Lower lobe of right lung (tissue), 2 donors: ENCODE measurements at regions not wholly inside any gene's neighbourhood (a gene's known extent, or its start where the extent isn't known, plus 50 kb on each side); places are given as distances from the start of the nearest gene placed in this dataset.

Experiments
- ATAC-seq, 2 donors: fragments of 200-7000 bp; cut with Tn5 transposase; one replicate each; pipeline ENCODE4 v1.9.1; 2020 to 2022; ENCODE audit warnings: mild to moderate bottlenecking in 2 of 2, moderate library complexity in 2 of 2
- DNase-seq: peaks from one replicate; pipeline ENCODE4 v3.0.0-alpha.2; 2020
- H3K27ac ChIP-seq: fragments of 200-600 bp; one replicate; pipeline ENCODE4 v1.8.0; 2022
- H3K27me3 ChIP-seq: fragments of 200-600 bp; one replicate; pipeline ENCODE4 v1.8.0; 2022; ENCODE audit warnings: low read depth
- H3K36me3 ChIP-seq: fragments of 200-600 bp; one replicate; pipeline ENCODE4 v1.8.0; 2022; ENCODE audit warnings: mild to moderate bottlenecking
- H3K4me1 ChIP-seq: fragments of 200-600 bp; one replicate; pipeline ENCODE4 v1.8.0; 2022
- H3K4me3 ChIP-seq: fragments of 200-600 bp; one replicate; pipeline ENCODE4 v1.8.0; 2022; ENCODE audit warnings: mild to moderate bottlenecking
- H3K9me3 ChIP-seq: fragments of 200-600 bp; one replicate; pipeline ENCODE4 v1.8.0; 2022
- CTCF ChIP-seq: fragments of 200-600 bp; IDR thresholded peaks from one replicate; pipeline ENCODE4 v1.8.0; 2022; ENCODE audit warnings: antibody characterized with exemption, mild to moderate bottlenecking
- intact Hi-C: fragments of 100-400 bp; cut with DNase I; formaldehyde crosslinking; loops from one replicate; pipeline ENCODE4 v1.11.0; 2022
- donor health status: DM: no; HTN: yes; CAD: no; lungs with severe emphysema.

DNA sequence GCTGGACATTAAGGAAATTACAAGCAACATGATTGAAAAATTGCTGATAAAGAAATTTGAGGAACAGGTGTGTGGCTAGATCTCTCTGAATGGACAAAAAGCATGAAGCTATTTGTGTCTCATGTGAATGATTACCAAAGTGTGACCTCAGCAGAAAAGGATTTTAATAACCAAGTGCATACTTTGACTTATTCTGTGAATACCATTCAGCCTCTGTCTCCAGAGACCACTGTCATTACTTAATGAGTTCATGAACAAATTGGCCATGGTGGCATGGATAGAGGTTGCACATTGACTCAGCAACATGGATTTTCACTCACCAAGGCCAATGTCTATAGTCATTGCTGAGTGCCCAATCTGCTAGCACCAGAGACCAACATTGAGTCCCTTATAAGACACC lies 874.6 kb upstream of the POT1 start:
- ATAC-seq (no peak), DNase-seq (no peak)
- intact Hi-C loops, result no loop called here
- Histone ChIP-seq H3K36me3 (no peaks in the 10 kb centered on the region), H3K4me3 (no peak overlapping the region), H3K27ac (no peak overlapping the region), H3K27me3 (no peaks in the 10 kb centered on the region), H3K4me1 (no peaks in the 10 kb centered on the region), H3K9me3 (no peaks in the 10 kb centered on the region)
- no peak for TF ChIP-seq CTCF

DNA sequence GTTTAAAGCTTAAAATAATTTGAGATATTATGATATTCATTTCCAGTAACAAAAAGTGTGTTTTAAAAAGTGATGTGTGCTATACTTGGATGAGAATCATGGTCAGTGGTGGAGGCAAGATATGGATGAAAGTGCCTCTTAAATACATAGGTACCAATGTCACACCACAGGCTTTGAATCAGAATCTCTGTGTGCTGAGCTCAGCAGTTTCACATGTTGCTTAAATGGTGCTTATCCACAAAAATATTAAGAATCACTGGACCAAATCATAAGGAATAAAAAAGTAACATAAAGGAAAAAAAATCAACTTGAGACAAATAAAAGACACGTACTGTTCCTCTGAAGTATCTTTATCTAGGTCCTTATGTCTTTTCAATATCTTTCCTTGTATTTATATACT lies 850.5 kb upstream of the POT1 start:
- intact Hi-C loops, result no loop called here
- TF ChIP-seq CTCF, result no peak
- no peak overlapping the region for H3K4me3 ChIP-seq
- H3K36me3 ChIP-seq, result no peaks in the 10 kb centered on the region
- no peak overlapping the region for H3K27ac ChIP-seq
- DNase-seq, result no peak
- no peaks in the 10 kb centered on the region for H3K4me1 ChIP-seq
- no peaks in the 10 kb centered on the region for H3K9me3 ChIP-seq
- ATAC-seq, result no peak
- no peaks in the 10 kb centered on the region for H3K27me3 ChIP-seq

DNA sequence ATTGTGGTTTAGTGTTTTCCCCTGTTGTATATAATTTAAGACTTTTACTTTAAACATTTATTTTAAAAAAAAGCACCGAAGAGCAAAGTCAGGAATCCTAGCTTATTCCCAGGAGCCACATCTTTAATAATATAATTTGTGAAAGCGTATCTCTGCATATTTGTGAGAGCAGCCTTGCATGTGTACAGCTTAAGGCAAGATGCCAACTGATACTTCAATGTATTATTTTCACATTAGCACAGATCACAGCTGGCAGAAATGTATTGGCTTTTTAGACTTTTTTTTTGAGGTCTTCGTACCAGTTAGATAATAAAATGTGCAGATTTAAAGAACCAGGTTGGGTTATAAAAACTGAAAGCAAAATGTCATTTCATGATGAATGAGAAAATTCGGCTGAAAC lies 845.7 kb upstream of the POT1 start:
- no peak overlapping the region for H3K4me3 ChIP-seq
- H3K27ac ChIP-seq, result no peak overlapping the region
- no peaks in the 10 kb centered on the region for H3K36me3 ChIP-seq
- no peaks in the 10 kb centered on the region for H3K9me3 ChIP-seq
- no peaks in the 10 kb centered on the region for H3K27me3 ChIP-seq
- no peak for TF ChIP-seq CTCF
- intact Hi-C loops, result no loop called here
- ATAC-seq (no peak), DNase-seq (no peak)
- no peaks in the 10 kb centered on the region for H3K4me1 ChIP-seq

DNA sequence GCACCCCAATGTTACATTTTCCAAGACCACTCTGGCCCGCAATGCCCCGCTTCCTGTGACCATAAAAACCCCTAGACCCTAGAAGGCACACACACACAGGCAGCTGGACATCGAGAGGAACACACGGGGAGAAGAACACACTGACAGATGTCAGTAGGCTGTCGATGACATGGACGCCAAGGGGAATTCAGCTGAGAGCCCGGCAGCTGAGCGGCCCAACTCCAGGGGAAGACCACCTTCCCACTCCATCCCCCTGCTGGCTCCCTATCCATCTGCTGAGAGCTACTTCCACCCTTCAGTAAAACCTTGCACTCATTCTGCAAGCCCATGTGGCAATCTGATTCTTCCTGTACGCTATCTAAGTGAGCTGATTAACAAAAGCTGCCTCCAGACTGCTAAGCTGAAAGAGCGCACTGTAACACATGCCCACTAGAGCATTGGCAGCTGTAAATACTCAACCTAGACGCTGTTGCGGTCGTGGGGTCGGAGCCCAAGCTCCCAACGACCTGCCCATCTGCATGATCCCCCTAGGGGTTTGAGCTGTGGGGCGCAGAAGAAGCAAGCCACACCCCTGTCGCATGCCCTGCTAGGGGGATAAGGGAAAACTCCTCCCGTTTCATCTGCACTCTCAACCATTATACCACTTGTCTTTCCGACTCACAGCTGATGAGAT lies 843.6 kb upstream of the POT1 start:
- no peak overlapping the region for H3K27ac ChIP-seq
- H3K36me3 ChIP-seq, result no peaks in the 10 kb centered on the region
- no peak overlapping the region for H3K4me3 ChIP-seq
- no peak for ATAC-seq
- TF ChIP-seq CTCF, result no peak
- no peak for DNase-seq
- no peaks in the 10 kb centered on the region for H3K9me3 ChIP-seq
- H3K4me1 ChIP-seq, result no peaks in the 10 kb centered on the region
- intact Hi-C loops, result no loop called here
- no peaks in the 10 kb centered on the region for H3K27me3 ChIP-seq

DNA sequence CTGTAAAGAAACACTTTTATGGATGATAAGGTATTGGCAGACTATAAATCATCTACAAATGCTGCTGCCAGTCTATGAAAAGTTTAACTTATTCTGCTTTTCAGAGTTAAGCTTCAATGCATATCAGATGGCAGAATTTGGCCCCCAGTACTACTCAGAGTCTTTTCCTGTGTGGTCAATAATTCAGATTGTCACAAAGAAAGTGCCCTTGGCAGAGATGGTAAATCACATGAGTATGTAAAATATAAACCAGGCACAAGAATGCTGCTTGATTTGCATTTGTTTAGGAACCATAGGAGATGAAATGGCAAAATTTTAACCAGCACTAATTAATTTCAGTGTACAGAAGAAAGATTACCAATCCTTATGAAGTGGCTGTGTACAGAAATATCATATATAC lies 818.3 kb upstream of the POT1 start:
- no peak for TF ChIP-seq CTCF
- H3K4me1 ChIP-seq, result no peaks in the 10 kb centered on the region
- ATAC-seq (no peak), DNase-seq (no peak)
- intact Hi-C loops, result no loop called here
- no peaks in the 10 kb centered on the region for H3K9me3 ChIP-seq
- no peaks in the 10 kb centered on the region for H3K36me3 ChIP-seq
- no peak overlapping the region for H3K4me3 ChIP-seq
- no peaks in the 10 kb centered on the region for H3K27me3 ChIP-seq
- H3K27ac ChIP-seq, result no peak overlapping the region

GRCh38 chr7:125746510-125746909 lies 816.9 kb upstream of the POT1 start:
- Histone ChIP-seq H3K4me1 (no peaks in the 10 kb centered on the region), H3K9me3 (no peaks in the 10 kb centered on the region), H3K36me3 (no peaks in the 10 kb centered on the region), H3K27ac (no peak overlapping the region), H3K4me3 (no peak overlapping the region), H3K27me3 (no peaks in the 10 kb centered on the region)
- intact Hi-C loops, result no loop called here
- ATAC-seq, result no peak
- no peak for DNase-seq
- no peak for TF ChIP-seq CTCF
